BE2C (cell line): ENCODE measurements at regions not wholly inside any gene's neighbourhood (a gene's known extent, or its start where the extent isn't known, plus 50 kb on each side); places are given as distances from the start of the nearest gene placed in this dataset.

Experiments used
- DNase-seq: peaks from one replicate; pipeline ENCODE4 v3.0.0-alpha.2; 2020
- H3K27me3 ChIP-seq: fragments of 250-450 bp; sonication (Bioruptor Pico); 2 replicates; pipeline ENCODE4 v1.5.1; 2020; ENCODE audit warnings: mild to moderate bottlenecking
- H3K36me3 ChIP-seq: fragments of 250-450 bp; sonication (Bioruptor Pico); 2 replicates; pipeline ENCODE4 v1.5.1; 2020; ENCODE audit warnings: mild to moderate bottlenecking
- H3K4me1 ChIP-seq: fragments of 250-450 bp; sonication (Bioruptor Pico); 2 replicates; pipeline ENCODE4 v1.5.1; 2020
- H3K4me3 ChIP-seq: 2 replicates; pipeline ENCODE4 v1.5.1; 2011; ENCODE audit warnings: low read depth, low read length
- H3K9me3 ChIP-seq: fragments of 250-450 bp; sonication (Bioruptor Pico); 2 replicates; pipeline ENCODE4 v1.5.1; 2020
- TF ChIP-seq, protein P1 (sequence below): IDR thresholded peaks from 2 replicates; pipeline ENCODE4 v1.5.1; 2012; ENCODE audit warnings: mild to moderate bottlenecking, low read depth, low read length

- TF ChIP-seq, protein P1, sequence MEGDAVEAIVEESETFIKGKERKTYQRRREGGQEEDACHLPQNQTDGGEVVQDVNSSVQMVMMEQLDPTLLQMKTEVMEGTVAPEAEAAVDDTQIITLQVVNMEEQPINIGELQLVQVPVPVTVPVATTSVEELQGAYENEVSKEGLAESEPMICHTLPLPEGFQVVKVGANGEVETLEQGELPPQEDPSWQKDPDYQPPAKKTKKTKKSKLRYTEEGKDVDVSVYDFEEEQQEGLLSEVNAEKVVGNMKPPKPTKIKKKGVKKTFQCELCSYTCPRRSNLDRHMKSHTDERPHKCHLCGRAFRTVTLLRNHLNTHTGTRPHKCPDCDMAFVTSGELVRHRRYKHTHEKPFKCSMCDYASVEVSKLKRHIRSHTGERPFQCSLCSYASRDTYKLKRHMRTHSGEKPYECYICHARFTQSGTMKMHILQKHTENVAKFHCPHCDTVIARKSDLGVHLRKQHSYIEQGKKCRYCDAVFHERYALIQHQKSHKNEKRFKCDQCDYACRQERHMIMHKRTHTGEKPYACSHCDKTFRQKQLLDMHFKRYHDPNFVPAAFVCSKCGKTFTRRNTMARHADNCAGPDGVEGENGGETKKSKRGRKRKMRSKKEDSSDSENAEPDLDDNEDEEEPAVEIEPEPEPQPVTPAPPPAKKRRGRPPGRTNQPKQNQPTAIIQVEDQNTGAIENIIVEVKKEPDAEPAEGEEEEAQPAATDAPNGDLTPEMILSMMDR, result no peak
- no peak for DNase-seq
- no peaks in the 10 kb centered on the region for H3K27me3 ChIP-seq
- H3K36me3 ChIP-seq, result no peaks in the 10 kb centered on the region
- H3K4me3 ChIP-seq, result no peak overlapping the region
- H3K4me1 ChIP-seq, result no peaks in the 10 kb centered on the region
- H3K9me3 ChIP-seq, result no peaks in the 10 kb centered on the region
Measured at GRCh38 chr22:47344414-47344813, 582.0 kb downstream of the TBC1D22A start.

GRCh38 chr22:47343611-47344010, 581.2 kb downstream of the TBC1D22A start:
- Histone ChIP-seq H3K9me3 (no peaks in the 10 kb centered on the region), H3K4me3 (no peak overlapping the region), H3K36me3 (no peaks in the 10 kb centered on the region), H3K27me3 (no peaks in the 10 kb centered on the region), H3K4me1 (no peaks in the 10 kb centered on the region)
- TF ChIP-seq, protein P1, result no peak
- no peak for DNase-seq

DNA sequence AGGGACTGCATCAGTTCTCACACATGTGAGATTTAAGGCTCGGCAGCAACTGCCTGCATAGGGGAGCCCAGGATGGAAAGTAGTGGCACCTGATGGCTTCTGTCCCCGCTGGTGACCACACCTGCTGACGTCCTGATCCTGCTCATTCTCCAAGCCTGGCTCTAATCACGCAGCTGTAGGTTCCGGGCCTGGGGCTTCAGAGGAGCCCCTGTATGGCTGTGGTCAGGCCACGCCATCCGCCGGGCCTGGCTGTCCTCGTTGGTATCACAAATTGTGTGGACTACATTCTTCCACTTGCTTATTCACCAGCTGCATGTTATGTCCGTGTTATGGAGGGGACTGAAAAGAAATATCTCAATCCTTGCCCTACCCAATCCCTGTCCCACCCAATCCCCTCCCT, 580.0 kb downstream of the TBC1D22A start:
- H3K4me1 ChIP-seq, result no peaks in the 10 kb centered on the region
- no peaks in the 10 kb centered on the region for H3K36me3 ChIP-seq
- no peak for DNase-seq
- H3K9me3 ChIP-seq, result no peaks in the 10 kb centered on the region
- TF ChIP-seq, protein P1, result no peak
- no peaks in the 10 kb centered on the region for H3K27me3 ChIP-seq
- no peak overlapping the region for H3K4me3 ChIP-seq

- H3K27me3 ChIP-seq, result no peaks in the 10 kb centered on the region
- no peak for DNase-seq
- no peaks in the 10 kb centered on the region for H3K4me1 ChIP-seq
- H3K4me3 ChIP-seq, result no peak overlapping the region
- H3K9me3 ChIP-seq, result no peaks in the 10 kb centered on the region
- TF ChIP-seq, protein P1, result no peak
- H3K36me3 ChIP-seq, result no peaks in the 10 kb centered on the region
Measured at GRCh38 chr22:47341464-47341863, 579.0 kb downstream of the TBC1D22A start.

GRCh38 chr22:47340851-47341436, 578.5 kb downstream of the TBC1D22A start:
- H3K36me3 ChIP-seq, result no peaks in the 10 kb centered on the region
- H3K4me1 ChIP-seq, result no peaks in the 10 kb centered on the region
- TF ChIP-seq, protein P1, result no peak
- no peak overlapping the region for H3K4me3 ChIP-seq
- no peak for DNase-seq
- H3K9me3 ChIP-seq, result no peaks in the 10 kb centered on the region
- H3K27me3 ChIP-seq, result no peaks in the 10 kb centered on the region

DNA sequence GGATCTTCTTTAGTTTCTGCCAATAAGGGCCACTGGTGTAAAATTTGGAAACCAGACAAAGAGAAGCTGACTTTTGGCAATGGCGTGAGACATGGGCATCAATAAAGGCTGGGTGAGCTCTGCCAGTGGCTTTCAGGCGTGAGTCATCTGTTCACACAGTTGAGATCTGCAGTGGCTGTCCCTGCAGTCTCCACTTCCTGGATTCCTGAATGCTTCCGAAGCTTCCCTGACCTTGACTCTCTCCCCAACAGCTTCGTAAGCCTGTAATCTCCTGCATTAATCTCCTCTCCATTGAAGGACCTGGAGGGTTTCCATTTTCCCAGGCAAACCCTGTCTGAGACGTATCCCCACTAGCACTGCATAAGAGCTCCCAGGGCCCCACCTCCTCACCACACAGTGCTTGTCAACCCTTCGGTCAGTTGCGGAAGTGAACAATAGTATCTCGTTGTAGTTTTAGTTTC, 574.7 kb downstream of the TBC1D22A start:
- no peak for DNase-seq
- no peaks in the 10 kb centered on the region for H3K4me1 ChIP-seq
- H3K36me3 ChIP-seq, result no peaks in the 10 kb centered on the region
- no peaks in the 10 kb centered on the region for H3K27me3 ChIP-seq
- TF ChIP-seq, protein P1, result no peak
- no peaks in the 10 kb centered on the region for H3K9me3 ChIP-seq
- no peak overlapping the region for H3K4me3 ChIP-seq
